ENCODE measurements at regions not wholly inside any gene's neighbourhood (a gene's known extent, or its start where the extent isn't known, plus 50 kb on each side); places are given as distances from the start of the nearest gene placed in this dataset.

- Histone ChIP-seq H3K27ac (ENCODE audit: low read length in 2 of 2) (no peak overlapping the region), H3K4me1 (ENCODE audit: control insufficient read depth in 2 of 2, insufficient read depth in 2 of 2, low read length in 2 of 2) (no peaks in the 10 kb centered on the region), H3K4me2 (replicated peaks; ENCODE audit: low read depth, low read length, poor library complexity, severe bottlenecking) (no peak overlapping the region), H2AFZ (ENCODE audit: insufficient read depth, low read depth, low read length, poor library complexity, severe bottlenecking) (no peak overlapping the region), H3K9me3 (ENCODE audit: control extremely low read depth in 1 of 3, control insufficient read depth in 2 of 3, insufficient read depth in 1 of 3, low read length in 2 of 3) (no peaks in the 10 kb centered on the region), H3K36me3 (replicated peaks in 1 of 2; ENCODE audit: control extremely low read depth in 1 of 2, control insufficient read depth in 1 of 2, extremely low read depth in 1 of 2, insufficient read depth in 2 of 2, low read length in 1 of 2) (no peaks in the 10 kb centered on the region), H3K27me3 (replicated peaks in 1 of 4; ENCODE audit: control extremely low read depth in 1 of 4, control insufficient read depth in 3 of 4, insufficient read depth in 4 of 4, low read length in 3 of 4) (peaks cover 0 to 3% (median 0%) of the 10 kb centered on the region in 4 experiments), H4K20me1 (ENCODE audit: control insufficient read depth, insufficient read depth, low read length, poor library complexity, severe bottlenecking) (no peaks in the 10 kb centered on the region), H3K79me2 (ENCODE audit: control insufficient read depth, insufficient read depth, low read length) (no peaks in the 10 kb centered on the region), H3K9ac (ENCODE audit: low read length) (no peak overlapping the region), H3K4me3 (ENCODE audit: control extremely low read depth in 1 of 5, extremely low read depth in 1 of 5, insufficient read depth in 1 of 5, low read depth in 2 of 5, low read length in 4 of 5) (no peak overlapping the region)
- Mint-ChIP-seq H3K4me3 (no peak overlapping the region), H3K4me1 (no peaks in the 10 kb centered on the region), H3K27me3 (peaks cover 20% of the 10 kb centered on the region), H3K9me3 (ENCODE audit: insufficient read depth) (no peaks in the 10 kb centered on the region), H3K27ac (no peak overlapping the region)
- ATAC-seq (ENCODE audit: low read depth) (no peak), DNase-seq (no peak)
- ChIA-PET POLR2A (no interaction called here), CTCF (no interaction called here)
- intact Hi-C loops (cut with micrococcal nuclease) = no loop called here
- WGBS (ENCODE audit: insufficient coverage) = no CpG with 5 or more reads among the region's 5 CpGs
- TF ChIP-seq, protein P1, sequence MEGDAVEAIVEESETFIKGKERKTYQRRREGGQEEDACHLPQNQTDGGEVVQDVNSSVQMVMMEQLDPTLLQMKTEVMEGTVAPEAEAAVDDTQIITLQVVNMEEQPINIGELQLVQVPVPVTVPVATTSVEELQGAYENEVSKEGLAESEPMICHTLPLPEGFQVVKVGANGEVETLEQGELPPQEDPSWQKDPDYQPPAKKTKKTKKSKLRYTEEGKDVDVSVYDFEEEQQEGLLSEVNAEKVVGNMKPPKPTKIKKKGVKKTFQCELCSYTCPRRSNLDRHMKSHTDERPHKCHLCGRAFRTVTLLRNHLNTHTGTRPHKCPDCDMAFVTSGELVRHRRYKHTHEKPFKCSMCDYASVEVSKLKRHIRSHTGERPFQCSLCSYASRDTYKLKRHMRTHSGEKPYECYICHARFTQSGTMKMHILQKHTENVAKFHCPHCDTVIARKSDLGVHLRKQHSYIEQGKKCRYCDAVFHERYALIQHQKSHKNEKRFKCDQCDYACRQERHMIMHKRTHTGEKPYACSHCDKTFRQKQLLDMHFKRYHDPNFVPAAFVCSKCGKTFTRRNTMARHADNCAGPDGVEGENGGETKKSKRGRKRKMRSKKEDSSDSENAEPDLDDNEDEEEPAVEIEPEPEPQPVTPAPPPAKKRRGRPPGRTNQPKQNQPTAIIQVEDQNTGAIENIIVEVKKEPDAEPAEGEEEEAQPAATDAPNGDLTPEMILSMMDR (IDR thresholded peaks at IDR 0.05) = no peak
- no peak for TF ChIP-seq EZH2 (IDR thresholded peaks at IDR 0.05; ENCODE audit: borderline replicate concordance, insufficient read depth, low read depth, low read length, poor library complexity, severe bottlenecking)
These were observed 75.7 kb downstream of the C18orf54 start for GRCh38 chr18:54433368-54433767.

GRCh38 chr18:54433857-54434256 is 76.2 kb downstream of the C18orf54 start:
- Mint-ChIP-seq H3K9me3 (ENCODE audit: insufficient read depth) (no peaks in the 10 kb centered on the region), H3K27me3 (peaks cover 25% of the 10 kb centered on the region), H3K4me1 (no peaks in the 10 kb centered on the region), H3K4me3 (no peak overlapping the region), H3K27ac (no peak overlapping the region)
- CTCF ChIA-PET = no interaction called here
- Histone ChIP-seq H3K27ac (ENCODE audit: low read length in 2 of 2) (no peak overlapping the region), H3K4me2 (replicated peaks; ENCODE audit: low read depth, low read length, poor library complexity, severe bottlenecking) (no peak overlapping the region), H4K20me1 (ENCODE audit: control insufficient read depth, insufficient read depth, low read length, poor library complexity, severe bottlenecking) (no peaks in the 10 kb centered on the region), H3K79me2 (ENCODE audit: control insufficient read depth, insufficient read depth, low read length) (no peaks in the 10 kb centered on the region), H3K9ac (ENCODE audit: low read length) (no peak overlapping the region), H3K4me1 (ENCODE audit: control insufficient read depth in 2 of 2, insufficient read depth in 2 of 2, low read length in 2 of 2) (no peaks in the 10 kb centered on the region), H3K4me3 (ENCODE audit: control extremely low read depth in 1 of 5, extremely low read depth in 1 of 5, insufficient read depth in 1 of 5, low read depth in 2 of 5, low read length in 4 of 5) (no peak overlapping the region), H2AFZ (ENCODE audit: insufficient read depth, low read depth, low read length, poor library complexity, severe bottlenecking) (no peak overlapping the region), H3K36me3 (replicated peaks in 1 of 2; ENCODE audit: control extremely low read depth in 1 of 2, control insufficient read depth in 1 of 2, extremely low read depth in 1 of 2, insufficient read depth in 2 of 2, low read length in 1 of 2) (no peaks in the 10 kb centered on the region), H3K27me3 (replicated peaks in 1 of 4; ENCODE audit: control extremely low read depth in 1 of 4, control insufficient read depth in 3 of 4, insufficient read depth in 4 of 4, low read length in 3 of 4) (peaks cover 0 to 4% (median 2%) of the 10 kb centered on the region in 4 experiments), H3K9me3 (ENCODE audit: control extremely low read depth in 1 of 3, control insufficient read depth in 2 of 3, insufficient read depth in 1 of 3, low read length in 2 of 3) (no peaks in the 10 kb centered on the region)
- ATAC-seq (ENCODE audit: low read depth) (no peak), DNase-seq (no peak)
- no peak for TF ChIP-seq EZH2 (IDR thresholded peaks at IDR 0.05; ENCODE audit: borderline replicate concordance, insufficient read depth, low read depth, low read length, poor library complexity, severe bottlenecking)
- TF ChIP-seq, protein P1 (IDR thresholded peaks at IDR 0.05) = no peak
- POLR2A ChIA-PET = no interaction called here
- intact Hi-C loops (cut with micrococcal nuclease) = no loop called here
- WGBS (ENCODE audit: insufficient coverage) = no CpG with 5 or more reads among the region's 1 CpG

All from B cell (primary cell).